ENCODE measurements at regions not wholly inside any gene's neighbourhood (a gene's known extent, or its start where the extent isn't known, plus 50 kb on each side); places are given as distances from the start of the nearest gene placed in this dataset.

DNA sequence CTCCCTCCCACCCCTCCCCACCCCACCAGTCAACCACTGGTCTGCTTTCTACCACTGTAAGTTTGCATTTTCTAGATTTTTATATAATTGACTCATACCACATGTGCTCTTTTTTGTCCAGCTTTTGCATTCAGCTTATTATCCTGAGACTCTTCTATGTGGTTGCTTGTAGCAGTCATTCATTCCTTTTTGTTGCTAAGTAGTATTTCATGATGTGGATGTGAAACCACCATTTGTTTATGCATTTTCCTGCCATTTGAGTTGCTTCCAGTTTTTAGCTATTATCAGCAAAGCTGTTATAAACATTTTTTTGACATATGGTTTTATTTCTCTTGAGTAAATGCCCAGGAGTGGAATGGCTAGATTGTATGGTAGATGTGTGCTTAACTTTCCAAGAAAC lies 77.0 kb upstream of the FGF3 start (continued):
- TF ChIP-seq, protein P1, sequence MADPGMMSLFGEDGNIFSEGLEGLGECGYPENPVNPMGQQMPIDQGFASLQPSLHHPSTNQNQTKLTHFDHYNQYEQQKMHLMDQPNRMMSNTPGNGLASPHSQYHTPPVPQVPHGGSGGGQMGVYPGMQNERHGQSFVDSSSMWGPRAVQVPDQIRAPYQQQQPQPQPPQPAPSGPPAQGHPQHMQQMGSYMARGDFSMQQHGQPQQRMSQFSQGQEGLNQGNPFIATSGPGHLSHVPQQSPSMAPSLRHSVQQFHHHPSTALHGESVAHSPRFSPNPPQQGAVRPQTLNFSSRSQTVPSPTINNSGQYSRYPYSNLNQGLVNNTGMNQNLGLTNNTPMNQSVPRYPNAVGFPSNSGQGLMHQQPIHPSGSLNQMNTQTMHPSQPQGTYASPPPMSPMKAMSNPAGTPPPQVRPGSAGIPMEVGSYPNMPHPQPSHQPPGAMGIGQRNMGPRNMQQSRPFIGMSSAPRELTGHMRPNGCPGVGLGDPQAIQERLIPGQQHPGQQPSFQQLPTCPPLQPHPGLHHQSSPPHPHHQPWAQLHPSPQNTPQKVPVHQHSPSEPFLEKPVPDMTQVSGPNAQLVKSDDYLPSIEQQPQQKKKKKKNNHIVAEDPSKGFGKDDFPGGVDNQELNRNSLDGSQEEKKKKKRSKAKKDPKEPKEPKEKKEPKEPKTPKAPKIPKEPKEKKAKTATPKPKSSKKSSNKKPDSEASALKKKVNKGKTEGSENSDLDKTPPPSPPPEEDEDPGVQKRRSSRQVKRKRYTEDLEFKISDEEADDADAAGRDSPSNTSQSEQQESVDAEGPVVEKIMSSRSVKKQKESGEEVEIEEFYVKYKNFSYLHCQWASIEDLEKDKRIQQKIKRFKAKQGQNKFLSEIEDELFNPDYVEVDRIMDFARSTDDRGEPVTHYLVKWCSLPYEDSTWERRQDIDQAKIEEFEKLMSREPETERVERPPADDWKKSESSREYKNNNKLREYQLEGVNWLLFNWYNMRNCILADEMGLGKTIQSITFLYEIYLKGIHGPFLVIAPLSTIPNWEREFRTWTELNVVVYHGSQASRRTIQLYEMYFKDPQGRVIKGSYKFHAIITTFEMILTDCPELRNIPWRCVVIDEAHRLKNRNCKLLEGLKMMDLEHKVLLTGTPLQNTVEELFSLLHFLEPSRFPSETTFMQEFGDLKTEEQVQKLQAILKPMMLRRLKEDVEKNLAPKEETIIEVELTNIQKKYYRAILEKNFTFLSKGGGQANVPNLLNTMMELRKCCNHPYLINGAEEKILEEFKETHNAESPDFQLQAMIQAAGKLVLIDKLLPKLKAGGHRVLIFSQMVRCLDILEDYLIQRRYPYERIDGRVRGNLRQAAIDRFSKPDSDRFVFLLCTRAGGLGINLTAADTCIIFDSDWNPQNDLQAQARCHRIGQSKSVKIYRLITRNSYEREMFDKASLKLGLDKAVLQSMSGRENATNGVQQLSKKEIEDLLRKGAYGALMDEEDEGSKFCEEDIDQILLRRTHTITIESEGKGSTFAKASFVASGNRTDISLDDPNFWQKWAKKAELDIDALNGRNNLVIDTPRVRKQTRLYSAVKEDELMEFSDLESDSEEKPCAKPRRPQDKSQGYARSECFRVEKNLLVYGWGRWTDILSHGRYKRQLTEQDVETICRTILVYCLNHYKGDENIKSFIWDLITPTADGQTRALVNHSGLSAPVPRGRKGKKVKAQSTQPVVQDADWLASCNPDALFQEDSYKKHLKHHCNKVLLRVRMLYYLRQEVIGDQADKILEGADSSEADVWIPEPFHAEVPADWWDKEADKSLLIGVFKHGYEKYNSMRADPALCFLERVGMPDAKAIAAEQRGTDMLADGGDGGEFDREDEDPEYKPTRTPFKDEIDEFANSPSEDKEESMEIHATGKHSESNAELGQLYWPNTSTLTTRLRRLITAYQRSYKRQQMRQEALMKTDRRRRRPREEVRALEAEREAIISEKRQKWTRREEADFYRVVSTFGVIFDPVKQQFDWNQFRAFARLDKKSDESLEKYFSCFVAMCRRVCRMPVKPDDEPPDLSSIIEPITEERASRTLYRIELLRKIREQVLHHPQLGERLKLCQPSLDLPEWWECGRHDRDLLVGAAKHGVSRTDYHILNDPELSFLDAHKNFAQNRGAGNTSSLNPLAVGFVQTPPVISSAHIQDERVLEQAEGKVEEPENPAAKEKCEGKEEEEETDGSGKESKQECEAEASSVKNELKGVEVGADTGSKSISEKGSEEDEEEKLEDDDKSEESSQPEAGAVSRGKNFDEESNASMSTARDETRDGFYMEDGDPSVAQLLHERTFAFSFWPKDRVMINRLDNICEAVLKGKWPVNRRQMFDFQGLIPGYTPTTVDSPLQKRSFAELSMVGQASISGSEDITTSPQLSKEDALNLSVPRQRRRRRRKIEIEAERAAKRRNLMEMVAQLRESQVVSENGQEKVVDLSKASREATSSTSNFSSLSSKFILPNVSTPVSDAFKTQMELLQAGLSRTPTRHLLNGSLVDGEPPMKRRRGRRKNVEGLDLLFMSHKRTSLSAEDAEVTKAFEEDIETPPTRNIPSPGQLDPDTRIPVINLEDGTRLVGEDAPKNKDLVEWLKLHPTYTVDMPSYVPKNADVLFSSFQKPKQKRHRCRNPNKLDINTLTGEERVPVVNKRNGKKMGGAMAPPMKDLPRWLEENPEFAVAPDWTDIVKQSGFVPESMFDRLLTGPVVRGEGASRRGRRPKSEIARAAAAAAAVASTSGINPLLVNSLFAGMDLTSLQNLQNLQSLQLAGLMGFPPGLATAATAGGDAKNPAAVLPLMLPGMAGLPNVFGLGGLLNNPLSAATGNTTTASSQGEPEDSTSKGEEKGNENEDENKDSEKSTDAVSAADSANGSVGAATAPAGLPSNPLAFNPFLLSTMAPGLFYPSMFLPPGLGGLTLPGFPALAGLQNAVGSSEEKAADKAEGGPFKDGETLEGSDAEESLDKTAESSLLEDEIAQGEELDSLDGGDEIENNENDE (IDR thresholded peaks at IDR 0.05; ENCODE audit: insufficient replicate concordance, low read length), result no peak
- no peak for TF ChIP-seq PHF8 (conservative IDR thresholded peaks at IDR 0.05; ENCODE audit: low read depth, low read length)
- TF ChIP-seq ASH2L (IDR thresholded peaks at IDR 0.05; ENCODE audit: low read length), result no peak
- TF ChIP-seq, protein P2, sequence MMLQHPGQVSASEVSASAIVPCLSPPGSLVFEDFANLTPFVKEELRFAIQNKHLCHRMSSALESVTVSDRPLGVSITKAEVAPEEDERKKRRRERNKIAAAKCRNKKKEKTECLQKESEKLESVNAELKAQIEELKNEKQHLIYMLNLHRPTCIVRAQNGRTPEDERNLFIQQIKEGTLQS (IDR thresholded peaks at IDR 0.05; ENCODE audit: insufficient read depth, low read depth, low read length), result no peak
- TF ChIP-seq MAFK (IDR thresholded peaks at IDR 0.05; ENCODE audit: low read depth, low read length), result no peak
- TF ChIP-seq KDM1A (IDR thresholded peaks at IDR 0.05; ENCODE audit: borderline replicate concordance, low read length), result no peak
